ENCODE measurements at regions not wholly inside any gene's neighbourhood (a gene's known extent, or its start where the extent isn't known, plus 50 kb on each side); places are given as distances from the start of the nearest gene placed in this dataset.

GRCh38 chr12:61357496-61357895 is 902.7 kb upstream of the USP15 start:
- DNase-seq, result no peak

- DNase-seq, result no peak
Observed at GRCh38 chr12:61362037-61362436, 898.2 kb upstream of the USP15 start.

DNA sequence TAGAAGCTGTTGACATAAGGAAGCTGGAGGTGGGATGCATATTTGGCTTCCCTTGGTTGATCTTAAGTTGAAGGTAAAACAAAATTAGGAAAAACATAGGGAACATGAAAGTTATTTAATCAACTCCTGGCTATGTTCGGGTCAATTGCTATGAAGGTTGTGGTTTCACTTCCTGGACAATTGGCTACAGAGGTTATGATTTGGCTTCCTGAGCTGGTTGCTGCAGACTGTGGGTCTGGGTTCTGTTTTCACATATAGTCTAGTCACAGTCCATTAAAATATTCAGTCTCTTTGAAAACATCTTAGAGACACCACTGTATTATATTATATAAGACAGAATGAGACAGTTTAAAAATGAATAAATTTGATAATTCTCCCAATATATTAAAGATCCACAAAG is 895.2 kb upstream of the USP15 start:
- no peak for DNase-seq

GRCh38 chr12:61367281-61367785 is 892.9 kb upstream of the USP15 start:
- DNase-seq, result no peak

- DNase-seq, result no peak
Observed at GRCh38 chr12:61369241-61369910, 890.8 kb upstream of the USP15 start.

GRCh38 chr12:61384511-61384910 is 875.7 kb upstream of the USP15 start:
- no peak for DNase-seq

- no peak for DNase-seq
Observed at GRCh38 chr12:61385771-61386170, 874.4 kb upstream of the USP15 start.

GRCh38 chr12:61397668-61398067 is 862.5 kb upstream of the USP15 start:
- DNase-seq, result no peak

DNA sequence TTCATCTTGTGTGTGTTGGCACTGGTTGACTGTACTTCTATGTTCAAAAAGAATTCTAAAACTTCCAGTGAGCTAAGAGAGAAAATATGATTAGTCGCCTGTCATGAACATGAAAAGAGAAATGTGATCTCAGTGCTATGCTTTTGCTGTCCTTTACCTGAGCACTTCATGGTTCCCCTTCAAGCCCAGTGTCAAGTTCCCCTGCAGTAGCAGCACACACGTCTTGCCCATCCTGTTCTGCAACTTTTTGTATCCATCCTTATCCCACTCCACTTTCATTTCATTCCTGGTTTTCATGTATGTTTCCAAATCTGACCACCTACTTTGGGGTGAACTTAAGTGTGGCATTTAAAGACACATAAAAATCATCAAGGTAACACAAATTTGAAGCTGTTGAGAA is 848.0 kb upstream of the USP15 start:
- DNase-seq, result no peak

GRCh38 chr12:61414470-61414869 is 845.7 kb upstream of the USP15 start:
- no peak for DNase-seq

DNA sequence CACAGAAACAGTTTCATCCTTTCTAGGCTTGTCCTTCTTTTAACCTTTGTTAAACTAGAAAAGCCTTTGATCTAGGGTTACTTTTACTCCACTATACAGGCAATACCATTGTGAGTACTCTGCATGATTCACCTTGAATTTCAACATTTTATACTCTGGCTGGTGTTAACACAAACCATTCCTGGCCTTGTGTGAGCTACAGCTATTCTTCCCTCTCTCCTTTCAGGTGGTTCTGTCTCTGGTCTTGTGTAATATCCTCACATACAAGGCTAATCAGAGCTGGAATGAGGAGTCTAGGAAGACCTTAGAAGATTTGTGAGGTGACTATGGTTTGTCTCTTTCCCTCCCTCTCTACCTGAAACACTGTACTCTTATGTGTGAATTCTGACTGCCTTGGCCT is 837.4 kb upstream of the USP15 start:
- no peak for DNase-seq

DNA sequence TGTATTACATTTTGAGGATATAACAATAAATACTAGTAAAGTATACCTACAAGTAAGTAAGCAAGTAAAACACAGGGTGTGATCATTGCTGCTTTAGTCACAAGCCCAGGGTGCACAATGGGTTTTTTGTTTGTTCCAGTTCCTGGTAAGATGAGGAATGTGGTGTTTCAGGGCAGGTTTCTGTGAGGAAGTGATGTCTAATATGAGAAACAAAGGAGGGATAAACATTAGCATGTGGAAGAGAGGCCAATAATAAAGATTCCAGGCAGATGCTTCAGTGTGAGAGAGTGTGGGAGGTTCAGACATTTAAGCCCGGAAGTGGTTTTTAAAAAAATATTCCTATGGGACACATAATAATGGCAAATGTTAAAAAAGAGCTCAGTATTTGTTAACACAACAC is 808.1 kb upstream of the USP15 start:
- no peak for DNase-seq

- DNase-seq, result no peak
Observed at GRCh38 chr12:61487728-61488127, 772.5 kb upstream of the USP15 start.

DNA sequence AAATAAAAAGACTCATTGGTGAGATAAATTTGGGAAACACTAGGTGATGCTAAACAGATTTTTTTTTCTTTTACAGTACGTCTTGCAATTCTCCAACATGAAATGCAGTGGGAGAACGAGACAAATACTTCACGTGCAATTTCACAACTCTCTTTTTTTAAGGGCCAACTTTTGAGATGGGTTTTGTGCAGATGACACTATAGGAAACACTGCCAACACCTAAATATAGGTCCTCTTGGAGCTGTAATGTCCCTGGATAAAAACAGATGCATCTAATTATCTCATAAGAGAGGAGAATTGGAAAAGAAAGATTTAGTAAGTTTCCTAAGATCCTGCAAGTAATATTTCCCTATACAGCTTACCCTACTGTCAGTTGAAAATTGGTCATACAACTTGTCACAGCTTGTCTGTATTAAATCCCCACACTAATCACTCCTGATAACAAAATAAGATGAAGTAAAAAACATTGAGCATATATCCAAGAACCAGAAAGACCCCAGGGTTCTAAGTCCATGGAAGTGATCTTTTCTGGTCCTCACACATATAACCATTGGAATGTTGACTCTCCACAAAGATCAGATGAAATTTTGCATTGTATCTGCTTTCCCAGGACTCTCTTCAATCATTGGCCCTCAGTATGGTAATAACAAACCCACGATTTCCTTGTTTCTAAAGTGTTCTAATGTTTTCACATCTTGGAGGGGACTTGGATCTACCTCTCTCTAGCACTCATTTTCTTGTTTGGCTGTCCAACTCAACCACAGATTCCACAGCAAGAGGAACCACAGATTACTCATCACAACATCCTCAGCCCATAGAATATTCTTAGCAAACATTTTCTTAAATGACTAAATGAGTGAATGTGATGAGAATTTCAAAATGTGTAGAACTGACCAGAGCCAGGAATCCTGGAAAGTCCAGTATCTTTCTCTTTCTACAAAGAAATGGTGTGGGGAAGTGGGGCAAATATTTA is 769.4 kb upstream of the USP15 start:
- no peak for DNase-seq

- no peak for DNase-seq
Observed at GRCh38 chr12:61502179-61502578, 758.0 kb upstream of the USP15 start.

DNA sequence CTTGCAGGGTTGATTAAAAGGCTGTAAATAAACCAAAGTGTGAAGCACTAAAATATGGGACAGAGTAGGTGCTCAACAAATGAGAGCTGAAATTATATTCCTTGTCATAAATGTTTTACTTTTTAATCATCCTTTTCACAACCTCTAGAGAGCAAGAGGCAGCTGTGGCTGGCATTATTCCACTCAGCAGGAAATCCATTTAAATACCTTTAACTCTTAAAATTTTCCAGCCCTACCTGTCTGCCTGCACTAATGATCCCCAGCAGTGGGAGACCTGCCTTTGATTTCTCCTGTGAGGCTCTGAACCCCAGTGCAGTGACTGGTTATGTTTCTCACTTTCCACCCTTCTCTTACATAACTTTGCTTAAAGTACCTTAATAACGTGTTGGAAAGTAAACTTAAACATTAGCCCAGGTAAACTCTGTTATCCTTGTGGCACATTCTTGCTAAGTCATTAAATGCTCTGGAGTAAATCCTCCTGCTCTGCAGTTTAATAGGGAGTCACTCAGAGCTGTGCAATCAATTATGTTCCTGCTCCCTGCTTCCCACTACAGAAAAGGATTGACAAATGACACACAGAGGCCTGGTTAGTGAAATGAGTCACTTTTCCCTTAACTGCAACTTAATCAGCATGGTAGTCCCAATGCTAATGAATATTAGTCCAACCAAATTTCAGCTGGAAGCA is 755.7 kb upstream of the USP15 start:
- DNase-seq, result no peak

- no peak for DNase-seq
Observed at GRCh38 chr12:61513499-61513898, 746.7 kb upstream of the USP15 start.

DNA sequence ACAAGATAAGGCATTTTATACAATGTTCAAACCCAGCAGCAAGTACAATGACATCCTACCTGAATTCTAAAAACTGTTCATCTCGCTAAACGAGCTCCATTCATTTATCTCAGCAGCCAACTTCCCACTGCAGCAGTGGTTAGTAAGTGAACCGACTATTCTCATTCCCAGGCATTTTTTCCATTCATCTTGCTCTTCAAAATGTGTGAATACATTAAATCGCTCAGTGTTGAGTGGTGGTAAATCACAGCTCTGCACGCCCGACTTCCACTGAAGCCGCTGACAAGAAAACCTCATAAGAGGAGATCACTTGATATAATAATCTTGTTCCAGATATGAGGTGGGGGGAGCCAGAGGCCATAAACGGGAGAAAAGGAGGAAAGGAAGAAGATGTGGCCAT is 746.2 kb upstream of the USP15 start:
- no peak for DNase-seq

DNA sequence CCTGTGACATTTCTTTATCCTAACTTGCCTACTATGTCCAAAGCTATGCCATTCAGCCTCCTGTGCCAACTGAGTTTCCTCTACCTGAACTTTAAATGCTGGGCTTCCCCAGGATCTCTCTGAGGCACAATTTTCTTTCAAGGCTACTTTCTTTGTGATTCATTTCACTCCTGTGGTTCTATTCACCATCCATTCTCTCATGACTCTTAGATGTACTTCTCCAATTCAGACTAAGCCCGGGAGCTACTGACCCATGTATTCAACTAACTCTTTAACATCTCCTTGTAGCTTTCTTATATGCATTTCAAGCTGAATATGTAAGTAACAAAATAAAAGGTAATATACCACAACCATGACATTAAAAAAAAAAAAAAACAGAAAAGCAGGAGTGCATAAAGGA is 738.9 kb upstream of the USP15 start:
- no peak for DNase-seq

DNA sequence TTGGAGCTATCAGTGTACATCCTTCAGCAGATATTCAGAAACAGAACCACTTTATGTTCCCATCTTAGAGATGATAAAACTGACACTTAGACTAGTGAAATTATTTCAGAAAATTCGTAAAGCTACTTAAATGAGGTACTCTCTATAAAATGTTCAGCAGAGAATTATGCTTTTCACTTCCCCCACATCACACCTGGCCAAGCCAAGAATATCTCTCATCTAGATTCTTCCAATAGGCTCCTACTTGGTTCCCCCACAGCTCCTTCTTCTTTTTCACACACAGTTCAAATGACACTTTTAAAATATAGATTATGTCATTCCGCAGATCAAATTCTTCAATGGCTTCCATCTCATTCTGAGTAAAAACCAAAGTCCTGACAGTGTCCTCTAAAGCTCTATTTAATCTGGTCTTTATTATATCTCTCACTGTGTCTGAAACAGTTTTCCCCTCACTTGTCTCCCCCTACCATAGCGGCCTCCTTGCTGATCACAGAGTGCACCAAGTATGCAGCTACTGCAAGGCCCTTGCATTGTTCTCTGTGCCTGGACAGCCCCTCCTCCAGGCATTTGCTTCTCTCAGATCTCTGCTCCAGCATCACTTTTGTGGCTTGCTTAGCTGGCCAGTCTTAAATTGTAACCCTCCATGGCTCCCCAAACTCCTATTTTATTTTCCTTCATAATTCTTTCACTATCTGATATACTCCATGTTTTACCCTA is 736.8 kb upstream of the USP15 start:
- DNase-seq, result no peak

DNA sequence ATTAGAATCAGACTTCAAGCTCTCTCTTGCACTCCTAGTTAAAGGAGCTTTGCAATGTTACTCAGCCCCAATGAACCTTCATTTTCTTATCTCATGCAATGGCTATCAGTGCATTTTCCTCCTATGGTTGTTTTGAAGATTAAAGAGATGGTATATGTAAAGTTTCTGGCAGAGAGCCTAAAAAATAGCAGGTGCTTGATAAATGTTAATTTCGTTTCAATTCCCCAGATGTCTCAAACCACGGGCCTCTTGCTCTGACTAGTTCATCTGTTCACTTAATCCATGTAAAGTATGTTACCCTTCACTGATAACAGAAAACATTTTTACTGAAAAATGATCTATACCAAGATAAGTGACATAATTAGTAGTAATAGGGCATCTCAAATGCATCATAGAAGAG is 735.4 kb upstream of the USP15 start:
- no peak for DNase-seq

- no peak for DNase-seq
Observed at GRCh38 chr12:61525331-61525730, 734.9 kb upstream of the USP15 start.

DNA sequence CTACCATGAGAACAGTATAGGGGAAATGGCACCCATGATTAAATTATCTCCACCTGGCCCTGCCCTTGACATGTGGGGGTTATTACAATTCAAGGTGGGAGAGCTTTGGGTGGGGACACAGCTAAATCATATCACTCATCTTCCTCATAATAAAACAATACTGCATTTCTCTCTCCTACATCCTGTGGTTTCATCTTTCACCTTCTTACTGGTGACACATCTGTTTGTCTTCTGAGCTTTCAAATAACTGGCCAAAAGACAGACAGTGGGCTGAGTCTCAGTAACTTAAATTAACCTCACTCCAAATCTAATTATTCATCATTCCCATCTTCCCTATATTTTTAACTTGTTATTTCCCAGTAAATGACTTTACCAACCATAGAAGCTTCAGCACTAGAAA is 729.7 kb upstream of the USP15 start:
- DNase-seq, result no peak
